Smooth muscle cell (in vitro differentiated cells): ENCODE measurements at regions not wholly inside any gene's neighbourhood (a gene's known extent, or its start where the extent isn't known, plus 50 kb on each side); places are given as distances from the start of the nearest gene placed in this dataset.
A peak's percentile ranks its signal among the peaks of the same experiment; 100 is the strongest.

Experiments used
- DNase-seq: peaks from one replicate; lab custom pipeline; 2025; ENCODE audit not compliant: unreplicated experiment; lab: John Stamatoyannopoulos, UW
- H2AFZ ChIP-seq: fragments of 200-600 bp; sonication (generic); 2 replicates; pipeline ENCODE4 v1.6.0; 2016; ENCODE audit warnings: antibody characterized with exemption, low read depth, mild to moderate bottlenecking
- H3F3A ChIP-seq: fragments of 200-600 bp; sonication (generic); 2 replicates; pipeline ENCODE4 v1.6.0; 2017; ENCODE audit warnings: antibody characterized with exemption, low read depth
- H3K27ac ChIP-seq: fragments of 200-600 bp; sonication (generic); 2 replicates; pipeline ENCODE4 v1.5.1; 2016; ENCODE audit warnings: low read depth, mild to moderate bottlenecking
- H3K27me3 ChIP-seq: fragments of 200-600 bp; sonication (generic); 2 replicates; pipeline ENCODE4 v1.6.1; 2016; ENCODE audit warnings: low read depth, mild to moderate bottlenecking
- H3K36me3 ChIP-seq: fragments of 200-600 bp; sonication (generic); 2 replicates; pipeline ENCODE4 v1.5.1; 2016; ENCODE audit warnings: low read depth
- H3K4me1 ChIP-seq: fragments of 200-600 bp; sonication (generic); 2 replicates; pipeline ENCODE4 v1.5.1; 2016; ENCODE audit warnings: low read depth
- H3K4me2 ChIP-seq: fragments of 200-600 bp; sonication (generic); 2 replicates; pipeline ENCODE4 v1.6.0; 2016; ENCODE audit warnings: mild to moderate bottlenecking
- H3K4me3 ChIP-seq: fragments of 200-600 bp; sonication (generic); 2 replicates; pipeline ENCODE4 v1.5.1; 2016; ENCODE audit warnings: mild to moderate bottlenecking
- H3K79me2 ChIP-seq: fragments of 200-600 bp; sonication (generic); 2 replicates; pipeline ENCODE4 v1.6.0; 2016; ENCODE audit warnings: low read depth, mild to moderate bottlenecking
- H3K9ac ChIP-seq: fragments of 200-600 bp; sonication (generic); 2 replicates; pipeline ENCODE4 v1.6.0; 2016; ENCODE audit warnings: low read depth
- H3K9me3 ChIP-seq: fragments of 200-600 bp; sonication (generic); replicated peaks from 2 replicates; pipeline ENCODE4 v1.5.1; 2016; ENCODE audit warnings: low read depth
- H4K20me1 ChIP-seq: fragments of 200-600 bp; sonication (generic); 2 replicates; pipeline ENCODE4 v1.6.0; 2016; ENCODE audit warnings: low read depth
- WGBS: methylation state at CpG from one replicate; pipeline ENCODE4 v1.1.7; 2016; ENCODE audit warnings: low lambda C conversion rate; 5-methylcytosine and 5-hydroxymethylcytosine counted together
- TF ChIP-seq, protein P1 (sequence below): fragments of 200-600 bp; sonication (generic); IDR thresholded peaks from 2 replicates; pipeline ENCODE4 v1.5.1; 2017; ENCODE audit warnings: borderline replicate concordance, mild to moderate bottlenecking, antibody characterized with exemption; ENCODE audit not compliant: insufficient read depth, poor library complexity, severe bottlenecking

DNA sequence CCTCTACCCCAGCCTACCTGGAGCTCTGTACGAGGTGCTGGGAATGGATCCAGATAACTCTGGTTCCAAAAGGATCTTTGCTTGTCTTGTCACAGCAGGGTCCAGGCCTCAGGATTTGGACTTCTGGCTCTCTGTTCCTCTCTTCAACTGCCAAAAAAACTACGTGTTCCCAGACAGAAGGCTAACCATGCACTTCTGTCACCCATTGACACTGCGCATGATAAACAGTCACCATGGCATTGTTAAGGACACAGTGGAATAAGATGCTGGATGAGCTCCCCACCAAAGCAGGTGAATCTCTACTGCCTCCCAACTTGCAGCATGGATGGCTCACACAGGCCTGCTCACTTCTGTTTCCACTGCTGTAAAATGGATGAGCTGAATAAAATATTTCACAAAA lies 637.9 kb downstream of the TNS3 start:
- DNase-seq, result no peak
- no peaks in the 10 kb centered on the region for H3K4me1 ChIP-seq
- TF ChIP-seq, protein P1, sequence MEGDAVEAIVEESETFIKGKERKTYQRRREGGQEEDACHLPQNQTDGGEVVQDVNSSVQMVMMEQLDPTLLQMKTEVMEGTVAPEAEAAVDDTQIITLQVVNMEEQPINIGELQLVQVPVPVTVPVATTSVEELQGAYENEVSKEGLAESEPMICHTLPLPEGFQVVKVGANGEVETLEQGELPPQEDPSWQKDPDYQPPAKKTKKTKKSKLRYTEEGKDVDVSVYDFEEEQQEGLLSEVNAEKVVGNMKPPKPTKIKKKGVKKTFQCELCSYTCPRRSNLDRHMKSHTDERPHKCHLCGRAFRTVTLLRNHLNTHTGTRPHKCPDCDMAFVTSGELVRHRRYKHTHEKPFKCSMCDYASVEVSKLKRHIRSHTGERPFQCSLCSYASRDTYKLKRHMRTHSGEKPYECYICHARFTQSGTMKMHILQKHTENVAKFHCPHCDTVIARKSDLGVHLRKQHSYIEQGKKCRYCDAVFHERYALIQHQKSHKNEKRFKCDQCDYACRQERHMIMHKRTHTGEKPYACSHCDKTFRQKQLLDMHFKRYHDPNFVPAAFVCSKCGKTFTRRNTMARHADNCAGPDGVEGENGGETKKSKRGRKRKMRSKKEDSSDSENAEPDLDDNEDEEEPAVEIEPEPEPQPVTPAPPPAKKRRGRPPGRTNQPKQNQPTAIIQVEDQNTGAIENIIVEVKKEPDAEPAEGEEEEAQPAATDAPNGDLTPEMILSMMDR, result no peak
- peak overlapping the region; percentile 62 for H2AFZ ChIP-seq
- no peak overlapping the region for H3K27ac ChIP-seq
- H3K4me3 ChIP-seq, result no peak overlapping the region
- H3K36me3 ChIP-seq, result no peaks in the 10 kb centered on the region
- 99% methylated on average over 3 of the region's 3 CpGs for WGBS
- H3K9ac ChIP-seq, result no peak overlapping the region
- no peak overlapping the region for H3K4me2 ChIP-seq
- H3K9me3 ChIP-seq, result no peaks in the 10 kb centered on the region
- H3K79me2 ChIP-seq, result no peaks in the 10 kb centered on the region
- H4K20me1 ChIP-seq, result no peaks in the 10 kb centered on the region
- no peaks in the 10 kb centered on the region for H3F3A ChIP-seq
- no peaks in the 10 kb centered on the region for H3K27me3 ChIP-seq

DNA sequence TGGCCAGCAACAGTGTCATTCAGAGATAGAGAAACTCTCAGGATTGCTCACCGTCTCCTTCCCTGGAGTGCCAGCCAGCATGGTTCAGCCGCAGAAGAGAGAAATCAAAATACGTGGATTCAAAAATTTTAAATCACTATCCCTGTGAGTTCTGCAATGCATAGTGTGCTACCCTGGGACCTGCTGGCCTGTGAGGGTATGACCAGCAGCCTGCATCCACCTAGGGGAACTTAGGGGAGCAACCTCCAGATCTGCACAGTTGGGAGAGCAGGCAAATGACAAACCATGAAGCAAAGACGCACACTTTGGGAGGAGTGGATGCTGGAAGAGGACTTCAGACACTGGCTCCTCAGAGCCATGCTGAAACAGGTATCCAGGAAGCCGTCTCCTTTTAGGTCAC lies 639.3 kb downstream of the TNS3 start:
- TF ChIP-seq, protein P1, result no peak
- Histone ChIP-seq H4K20me1 (no peaks in the 10 kb centered on the region), H3K27me3 (no peaks in the 10 kb centered on the region), H3K9me3 (no peaks in the 10 kb centered on the region), H2AFZ (no peak overlapping the region), H3K4me1 (no peaks in the 10 kb centered on the region), H3K9ac (no peak overlapping the region), H3K27ac (no peak overlapping the region), H3K4me3 (no peak overlapping the region), H3F3A (no peaks in the 10 kb centered on the region), H3K36me3 (no peaks in the 10 kb centered on the region), H3K4me2 (no peak overlapping the region), H3K79me2 (no peaks in the 10 kb centered on the region)
- 98% methylated on average over 5 of the region's 5 CpGs for WGBS
- DNase-seq, result no peak

GRCh38 chr7:46940178-46940577 lies 641.7 kb downstream of the TNS3 start:
- H3K79me2 ChIP-seq, result no peaks in the 10 kb centered on the region
- no peak overlapping the region for H3K4me2 ChIP-seq
- TF ChIP-seq, protein P1, result no peak
- no peaks in the 10 kb centered on the region for H3K27me3 ChIP-seq
- H4K20me1 ChIP-seq, result no peaks in the 10 kb centered on the region
- no peak for DNase-seq
- H3K9me3 ChIP-seq, result no peaks in the 10 kb centered on the region
- no peak overlapping the region for H2AFZ ChIP-seq
- no peaks in the 10 kb centered on the region for H3F3A ChIP-seq
- 92% methylated on average over 5 of the region's 5 CpGs for WGBS
- H3K4me3 ChIP-seq, result no peak overlapping the region
- H3K36me3 ChIP-seq, result no peaks in the 10 kb centered on the region
- no peaks in the 10 kb centered on the region for H3K4me1 ChIP-seq
- no peak overlapping the region for H3K27ac ChIP-seq
- no peak overlapping the region for H3K9ac ChIP-seq

DNA sequence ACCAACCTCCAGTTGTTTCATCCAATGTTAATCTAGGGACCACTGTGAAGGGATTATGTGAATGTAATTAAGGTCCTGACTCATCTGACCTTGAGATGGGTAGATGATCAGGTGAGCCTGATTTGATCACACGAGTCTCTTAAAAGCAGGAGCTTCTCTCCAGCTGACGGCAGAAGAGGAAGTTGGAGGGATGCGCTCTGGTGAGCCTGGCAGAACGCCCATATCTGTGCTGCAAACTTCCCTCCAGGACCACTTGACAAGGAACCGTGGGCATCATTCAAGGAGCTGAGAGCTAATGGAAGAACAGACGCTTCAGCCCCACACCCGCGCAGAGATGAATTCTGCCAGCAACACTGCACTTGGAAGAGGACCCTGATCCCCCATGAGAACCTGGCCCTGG lies 642.4 kb downstream of the TNS3 start:
- H4K20me1 ChIP-seq, result no peaks in the 10 kb centered on the region
- no peak for DNase-seq
- H3K4me1 ChIP-seq, result no peaks in the 10 kb centered on the region
- no peak overlapping the region for H3K4me2 ChIP-seq
- TF ChIP-seq, protein P1, result no peak
- no peaks in the 10 kb centered on the region for H3K9me3 ChIP-seq
- no peak overlapping the region for H3K4me3 ChIP-seq
- H3K27me3 ChIP-seq, result no peaks in the 10 kb centered on the region
- WGBS, result 94% methylated on average over 8 of the region's 8 CpGs
- no peak overlapping the region for H2AFZ ChIP-seq
- H3K36me3 ChIP-seq, result no peaks in the 10 kb centered on the region
- H3K9ac ChIP-seq, result no peak overlapping the region
- no peaks in the 10 kb centered on the region for H3K79me2 ChIP-seq
- H3F3A ChIP-seq, result no peaks in the 10 kb centered on the region
- no peak overlapping the region for H3K27ac ChIP-seq
